ENCODE measurements at regions not wholly inside any gene's neighbourhood (a gene's known extent, or its start where the extent isn't known, plus 50 kb on each side); places are given as distances from the start of the nearest gene placed in this dataset.

DNA sequence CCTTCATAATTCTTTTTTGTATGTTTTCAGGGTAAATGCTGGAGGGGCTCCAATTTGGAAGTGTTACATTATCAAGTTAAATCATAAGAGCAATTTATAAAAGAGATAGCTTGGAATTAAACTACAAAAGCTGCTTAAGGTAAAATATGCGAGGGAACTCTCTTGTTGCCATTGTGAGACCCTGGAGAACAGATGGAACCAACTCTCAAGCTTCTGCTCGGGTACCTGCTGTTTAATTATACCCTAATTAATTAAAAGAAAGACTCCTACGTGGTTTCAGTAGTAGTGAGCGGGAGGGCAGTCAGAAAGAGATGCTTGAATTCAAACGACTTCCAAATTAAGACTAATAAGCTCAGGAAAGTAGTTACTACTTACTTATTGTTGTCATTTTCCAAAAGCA, 313.1 kb upstream of the TACR3 start:
- H3K4me2 ChIP-seq = no peak overlapping the region
- Mint-ChIP-seq H3K4me1 (peaks cover 7% of the 10 kb centered on the region), H3K4me3 (no peak overlapping the region), H3K27me3 (ENCODE audit: insufficient read depth, low read depth, poor library complexity) (no peaks in the 10 kb centered on the region), H3K27ac (no peak overlapping the region), H3K9me3 (no peaks in the 10 kb centered on the region; the same call in 2 of the 3 replicates), H3K36me3 (ENCODE audit: low read depth) (no peaks in the 10 kb centered on the region)
- no peak overlapping the region for H2AFZ ChIP-seq
- H4K20me1 ChIP-seq (replicated peaks; ENCODE audit: insufficient read depth) = no peaks in the 10 kb centered on the region
- H3K9me2 ChIP-seq (ENCODE audit: insufficient read depth) = no peaks in the 10 kb centered on the region
- no peak overlapping the region for H3K27ac ChIP-seq (ENCODE audit: low read depth)
- no peaks in the 10 kb centered on the region for H3K36me3 ChIP-seq (ENCODE audit: insufficient read depth)
- ATAC-seq (no peak), DNase-seq (ENCODE audit: low spot score) (no peak)
- no peak overlapping the region for H3K4me3 ChIP-seq
- H3K4me1 ChIP-seq (ENCODE audit: insufficient read depth) = no peaks in the 10 kb centered on the region; the same call in 1 of the 2 replicates
- TF ChIP-seq ZNF331 (CRISPR knock-in tag; IDR thresholded peaks at IDR 0.05; ENCODE audit: low read depth) = no peak
- TF ChIP-seq, protein P1, sequence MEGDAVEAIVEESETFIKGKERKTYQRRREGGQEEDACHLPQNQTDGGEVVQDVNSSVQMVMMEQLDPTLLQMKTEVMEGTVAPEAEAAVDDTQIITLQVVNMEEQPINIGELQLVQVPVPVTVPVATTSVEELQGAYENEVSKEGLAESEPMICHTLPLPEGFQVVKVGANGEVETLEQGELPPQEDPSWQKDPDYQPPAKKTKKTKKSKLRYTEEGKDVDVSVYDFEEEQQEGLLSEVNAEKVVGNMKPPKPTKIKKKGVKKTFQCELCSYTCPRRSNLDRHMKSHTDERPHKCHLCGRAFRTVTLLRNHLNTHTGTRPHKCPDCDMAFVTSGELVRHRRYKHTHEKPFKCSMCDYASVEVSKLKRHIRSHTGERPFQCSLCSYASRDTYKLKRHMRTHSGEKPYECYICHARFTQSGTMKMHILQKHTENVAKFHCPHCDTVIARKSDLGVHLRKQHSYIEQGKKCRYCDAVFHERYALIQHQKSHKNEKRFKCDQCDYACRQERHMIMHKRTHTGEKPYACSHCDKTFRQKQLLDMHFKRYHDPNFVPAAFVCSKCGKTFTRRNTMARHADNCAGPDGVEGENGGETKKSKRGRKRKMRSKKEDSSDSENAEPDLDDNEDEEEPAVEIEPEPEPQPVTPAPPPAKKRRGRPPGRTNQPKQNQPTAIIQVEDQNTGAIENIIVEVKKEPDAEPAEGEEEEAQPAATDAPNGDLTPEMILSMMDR (conservative IDR thresholded peaks at IDR 0.05; ENCODE audit: low read depth in 2 of 2) = no peak
- no peak for TF ChIP-seq ZNF114 (CRISPR knock-in tag; IDR thresholded peaks at IDR 0.05)
- no peak for TF ChIP-seq JUNB (IDR thresholded peaks at IDR 0.05; ENCODE audit: unreplicated experiment)
- no peak for TF ChIP-seq CREB1 (CRISPR knock-in tag; IDR thresholded peaks at IDR 0.05; ENCODE audit: low read depth)
- TF ChIP-seq EZH2 (IDR thresholded peaks at IDR 0.05; ENCODE audit: low read depth, unreplicated experiment) = no peak
- no peak for TF ChIP-seq NANOG (IDR thresholded peaks at IDR 0.05; ENCODE audit: borderline replicate concordance)
- TF ChIP-seq, protein P2, sequence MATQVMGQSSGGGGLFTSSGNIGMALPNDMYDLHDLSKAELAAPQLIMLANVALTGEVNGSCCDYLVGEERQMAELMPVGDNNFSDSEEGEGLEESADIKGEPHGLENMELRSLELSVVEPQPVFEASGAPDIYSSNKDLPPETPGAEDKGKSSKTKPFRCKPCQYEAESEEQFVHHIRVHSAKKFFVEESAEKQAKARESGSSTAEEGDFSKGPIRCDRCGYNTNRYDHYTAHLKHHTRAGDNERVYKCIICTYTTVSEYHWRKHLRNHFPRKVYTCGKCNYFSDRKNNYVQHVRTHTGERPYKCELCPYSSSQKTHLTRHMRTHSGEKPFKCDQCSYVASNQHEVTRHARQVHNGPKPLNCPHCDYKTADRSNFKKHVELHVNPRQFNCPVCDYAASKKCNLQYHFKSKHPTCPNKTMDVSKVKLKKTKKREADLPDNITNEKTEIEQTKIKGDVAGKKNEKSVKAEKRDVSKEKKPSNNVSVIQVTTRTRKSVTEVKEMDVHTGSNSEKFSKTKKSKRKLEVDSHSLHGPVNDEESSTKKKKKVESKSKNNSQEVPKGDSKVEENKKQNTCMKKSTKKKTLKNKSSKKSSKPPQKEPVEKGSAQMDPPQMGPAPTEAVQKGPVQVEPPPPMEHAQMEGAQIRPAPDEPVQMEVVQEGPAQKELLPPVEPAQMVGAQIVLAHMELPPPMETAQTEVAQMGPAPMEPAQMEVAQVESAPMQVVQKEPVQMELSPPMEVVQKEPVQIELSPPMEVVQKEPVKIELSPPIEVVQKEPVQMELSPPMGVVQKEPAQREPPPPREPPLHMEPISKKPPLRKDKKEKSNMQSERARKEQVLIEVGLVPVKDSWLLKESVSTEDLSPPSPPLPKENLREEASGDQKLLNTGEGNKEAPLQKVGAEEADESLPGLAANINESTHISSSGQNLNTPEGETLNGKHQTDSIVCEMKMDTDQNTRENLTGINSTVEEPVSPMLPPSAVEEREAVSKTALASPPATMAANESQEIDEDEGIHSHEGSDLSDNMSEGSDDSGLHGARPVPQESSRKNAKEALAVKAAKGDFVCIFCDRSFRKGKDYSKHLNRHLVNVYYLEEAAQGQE (IDR thresholded peaks at IDR 0.05; ENCODE audit: unreplicated experiment) = no peak
- no peak for TF ChIP-seq STAT1 (IDR thresholded peaks at IDR 0.05; ENCODE audit: unreplicated experiment)
- TF ChIP-seq, protein P3, sequence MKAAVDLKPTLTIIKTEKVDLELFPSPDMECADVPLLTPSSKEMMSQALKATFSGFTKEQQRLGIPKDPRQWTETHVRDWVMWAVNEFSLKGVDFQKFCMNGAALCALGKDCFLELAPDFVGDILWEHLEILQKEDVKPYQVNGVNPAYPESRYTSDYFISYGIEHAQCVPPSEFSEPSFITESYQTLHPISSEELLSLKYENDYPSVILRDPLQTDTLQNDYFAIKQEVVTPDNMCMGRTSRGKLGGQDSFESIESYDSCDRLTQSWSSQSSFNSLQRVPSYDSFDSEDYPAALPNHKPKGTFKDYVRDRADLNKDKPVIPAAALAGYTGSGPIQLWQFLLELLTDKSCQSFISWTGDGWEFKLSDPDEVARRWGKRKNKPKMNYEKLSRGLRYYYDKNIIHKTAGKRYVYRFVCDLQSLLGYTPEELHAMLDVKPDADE (IDR thresholded peaks at IDR 0.05) = no peak
- TF ChIP-seq, protein P4, sequence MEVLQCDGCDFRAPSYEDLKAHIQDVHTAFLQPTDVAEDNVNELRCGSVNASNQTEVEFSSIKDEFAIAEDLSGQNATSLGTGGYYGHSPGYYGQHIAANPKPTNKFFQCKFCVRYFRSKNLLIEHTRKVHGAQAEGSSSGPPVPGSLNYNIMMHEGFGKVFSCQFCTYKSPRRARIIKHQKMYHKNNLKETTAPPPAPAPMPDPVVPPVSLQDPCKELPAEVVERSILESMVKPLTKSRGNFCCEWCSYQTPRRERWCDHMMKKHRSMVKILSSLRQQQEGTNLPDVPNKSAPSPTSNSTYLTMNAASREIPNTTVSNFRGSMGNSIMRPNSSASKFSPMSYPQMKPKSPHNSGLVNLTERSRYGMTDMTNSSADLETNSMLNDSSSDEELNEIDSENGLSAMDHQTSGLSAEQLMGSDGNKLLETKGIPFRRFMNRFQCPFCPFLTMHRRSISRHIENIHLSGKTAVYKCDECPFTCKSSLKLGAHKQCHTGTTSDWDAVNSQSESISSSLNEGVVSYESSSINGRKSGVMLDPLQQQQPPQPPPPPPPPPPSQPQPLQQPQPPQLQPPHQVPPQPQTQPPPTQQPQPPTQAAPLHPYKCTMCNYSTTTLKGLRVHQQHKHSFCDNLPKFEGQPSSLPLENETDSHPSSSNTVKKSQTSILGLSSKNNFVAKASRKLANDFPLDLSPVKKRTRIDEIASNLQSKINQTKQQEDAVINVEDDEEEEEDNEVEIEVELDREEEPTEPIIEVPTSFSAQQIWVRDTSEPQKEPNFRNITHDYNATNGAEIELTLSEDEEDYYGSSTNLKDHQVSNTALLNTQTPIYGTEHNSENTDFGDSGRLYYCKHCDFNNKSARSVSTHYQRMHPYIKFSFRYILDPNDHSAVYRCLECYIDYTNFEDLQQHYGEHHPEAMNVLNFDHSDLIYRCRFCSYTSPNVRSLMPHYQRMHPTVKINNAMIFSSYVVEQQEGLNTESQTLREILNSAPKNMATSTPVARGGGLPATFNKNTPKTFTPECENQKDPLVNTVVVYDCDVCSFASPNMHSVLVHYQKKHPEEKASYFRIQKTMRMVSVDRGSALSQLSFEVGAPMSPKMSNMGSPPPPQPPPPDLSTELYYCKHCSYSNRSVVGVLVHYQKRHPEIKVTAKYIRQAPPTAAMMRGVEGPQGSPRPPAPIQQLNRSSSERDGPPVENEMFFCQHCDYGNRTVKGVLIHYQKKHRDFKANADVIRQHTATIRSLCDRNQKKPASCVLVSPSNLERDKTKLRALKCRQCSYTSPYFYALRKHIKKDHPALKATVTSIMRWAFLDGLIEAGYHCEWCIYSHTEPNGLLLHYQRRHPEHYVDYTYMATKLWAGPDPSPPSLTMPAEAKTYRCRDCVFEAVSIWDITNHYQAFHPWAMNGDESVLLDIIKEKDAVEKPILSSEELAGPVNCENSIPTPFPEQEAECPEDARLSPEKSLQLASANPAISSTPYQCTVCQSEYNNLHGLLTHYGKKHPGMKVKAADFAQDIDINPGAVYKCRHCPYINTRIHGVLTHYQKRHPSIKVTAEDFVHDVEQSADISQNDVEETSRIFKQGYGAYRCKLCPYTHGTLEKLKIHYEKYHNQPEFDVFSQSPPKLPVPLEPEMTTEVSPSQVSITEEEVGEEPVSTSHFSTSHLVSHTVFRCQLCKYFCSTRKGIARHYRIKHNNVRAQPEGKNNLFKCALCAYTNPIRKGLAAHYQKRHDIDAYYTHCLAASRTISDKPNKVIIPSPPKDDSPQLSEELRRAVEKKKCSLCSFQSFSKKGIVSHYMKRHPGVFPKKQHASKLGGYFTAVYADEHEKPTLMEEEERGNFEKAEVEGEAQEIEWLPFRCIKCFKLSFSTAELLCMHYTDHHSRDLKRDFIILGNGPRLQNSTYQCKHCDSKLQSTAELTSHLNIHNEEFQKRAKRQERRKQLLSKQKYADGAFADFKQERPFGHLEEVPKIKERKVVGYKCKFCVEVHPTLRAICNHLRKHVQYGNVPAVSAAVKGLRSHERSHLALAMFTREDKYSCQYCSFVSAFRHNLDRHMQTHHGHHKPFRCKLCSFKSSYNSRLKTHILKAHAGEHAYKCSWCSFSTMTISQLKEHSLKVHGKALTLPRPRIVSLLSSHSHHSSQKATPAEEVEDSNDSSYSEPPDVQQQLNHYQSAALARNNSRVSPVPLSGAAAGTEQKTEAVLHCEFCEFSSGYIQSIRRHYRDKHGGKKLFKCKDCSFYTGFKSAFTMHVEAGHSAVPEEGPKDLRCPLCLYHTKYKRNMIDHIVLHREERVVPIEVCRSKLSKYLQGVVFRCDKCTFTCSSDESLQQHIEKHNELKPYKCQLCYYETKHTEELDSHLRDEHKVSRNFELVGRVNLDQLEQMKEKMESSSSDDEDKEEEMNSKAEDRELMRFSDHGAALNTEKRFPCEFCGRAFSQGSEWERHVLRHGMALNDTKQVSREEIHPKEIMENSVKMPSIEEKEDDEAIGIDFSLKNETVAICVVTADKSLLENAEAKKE (CRISPR knock-in tag; IDR thresholded peaks at IDR 0.05) = no peak
- TF ChIP-seq POLR2AphosphoS5 (IDR thresholded peaks at IDR 0.05; ENCODE audit: low read depth) = no peak
- no peak for TF ChIP-seq EZH2phosphoT487 (IDR thresholded peaks at IDR 0.05; ENCODE audit: unreplicated experiment)
- H3K27me3 ChIP-seq (ENCODE audit: insufficient read depth) = no peaks in the 10 kb centered on the region
- no peaks in the 10 kb centered on the region for H3K79me2 ChIP-seq (replicated peaks; ENCODE audit: insufficient read depth)
- no peaks in the 10 kb centered on the region for H3F3A ChIP-seq (replicated peaks; ENCODE audit: low read depth)

Data from GM23338 (cell line).